HT-29 (cell line): ENCODE measurements at regions not wholly inside any gene's neighbourhood (a gene's known extent, or its start where the extent isn't known, plus 50 kb on each side); places are given as distances from the start of the nearest gene placed in this dataset.

Experiments
- DNase-seq: peaks from one replicate; pipeline ENCODE4 v3.0.0-alpha.2; 2015; ENCODE audit warnings: low spot score

- DNase-seq = no peak
Observed at GRCh38 chr15:46644501-46645481, 1010.0 kb downstream of the SQOR start.

DNA sequence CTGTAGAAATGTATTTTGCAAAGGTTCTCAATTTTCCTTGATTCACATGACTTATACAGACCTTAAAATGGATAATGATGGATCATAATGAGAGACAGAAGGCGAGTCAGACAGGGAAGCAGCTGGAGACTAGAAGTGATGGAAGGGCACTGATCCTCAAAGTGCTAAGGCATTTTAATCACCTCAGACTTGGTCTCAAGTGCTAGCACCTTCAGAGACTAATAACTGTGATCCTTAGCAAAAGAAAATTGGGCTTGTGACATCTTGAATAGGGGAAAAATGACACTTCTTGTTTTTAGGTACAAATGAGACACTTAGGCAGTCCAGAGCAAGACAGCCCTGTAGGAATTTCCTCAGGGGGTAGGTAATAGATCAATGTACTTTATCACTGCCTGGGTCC is 1011.7 kb downstream of the SQOR start:
- DNase-seq = no peak

- no peak for DNase-seq
Observed at GRCh38 chr15:46647046-46647445, 1012.2 kb downstream of the SQOR start.

- DNase-seq = no peak
Observed at GRCh38 chr15:46652266-46652665, 1017.4 kb downstream of the SQOR start.

DNA sequence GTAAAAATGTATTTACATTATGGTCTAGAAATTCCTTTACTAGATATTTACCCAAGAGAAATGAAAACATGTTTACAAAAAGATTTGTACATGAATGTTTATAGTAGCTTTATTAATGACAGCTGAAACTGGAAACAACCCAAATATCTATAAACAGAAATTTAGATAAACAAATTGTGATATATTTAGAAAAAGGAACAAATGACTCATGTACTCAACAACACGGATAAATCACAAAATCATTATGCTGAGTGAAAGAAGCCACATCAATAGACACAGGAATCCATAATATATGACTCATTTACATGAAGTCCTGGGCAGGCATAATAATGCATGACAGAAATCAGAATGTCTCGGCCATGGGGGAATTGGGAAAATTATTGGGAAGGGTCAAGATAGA is 1020.2 kb downstream of the SQOR start:
- no peak for DNase-seq

DNA sequence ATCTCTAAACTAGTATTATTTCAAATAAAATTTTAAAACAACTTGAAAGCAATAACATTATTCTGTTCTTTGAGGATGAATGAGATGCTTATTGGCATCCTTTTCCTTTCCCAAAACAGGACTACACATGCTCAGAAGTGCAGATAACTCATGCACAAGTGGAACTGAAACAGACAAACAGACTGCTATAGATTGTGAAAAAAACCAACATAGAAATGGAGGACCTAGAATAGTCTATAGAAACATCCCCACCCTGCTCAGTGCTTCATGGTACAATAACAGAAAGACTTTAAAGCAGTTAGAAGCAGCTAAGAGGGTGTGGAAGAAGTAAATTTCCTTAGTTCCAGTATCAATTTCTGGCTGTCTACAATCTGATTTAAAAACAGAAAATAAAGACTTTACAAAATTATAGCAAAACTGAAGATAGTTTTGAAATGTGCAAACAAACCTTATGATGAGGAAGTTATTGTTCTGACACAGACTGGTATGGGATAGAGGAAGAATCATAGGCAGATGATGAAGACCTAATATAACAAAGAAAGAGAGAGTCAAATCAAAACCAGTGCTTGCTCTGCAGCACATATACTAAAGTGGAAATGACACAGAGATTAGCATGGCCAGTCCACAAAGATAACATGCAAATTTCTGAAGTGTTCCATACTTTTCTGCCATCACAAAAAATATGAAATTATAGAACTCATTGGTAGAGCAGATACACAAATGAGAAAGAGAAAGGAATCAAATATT is 1025.4 kb downstream of the SQOR start:
- no peak for DNase-seq

DNA sequence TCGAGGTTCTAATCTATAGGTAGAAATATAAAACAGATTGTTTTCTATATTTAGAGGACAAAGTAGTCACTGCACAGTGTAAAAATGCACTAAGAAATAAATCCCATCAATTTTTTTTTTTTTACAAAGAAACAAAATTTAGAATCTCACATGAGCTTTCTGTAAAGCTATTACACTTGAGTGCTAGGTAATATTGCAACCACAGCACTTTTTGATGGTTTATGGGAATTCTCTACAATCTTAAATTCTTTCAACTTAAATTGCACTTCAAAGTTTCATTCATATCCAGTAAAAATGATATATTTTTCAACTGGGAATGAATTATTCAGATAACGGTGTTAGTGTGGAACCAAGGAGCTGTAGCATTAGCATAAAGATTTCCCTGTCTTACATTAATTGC is 1035.4 kb downstream of the SQOR start:
- no peak for DNase-seq

GRCh38 chr15:46671336-46671735 is 1036.5 kb downstream of the SQOR start:
- DNase-seq = no peak

GRCh38 chr15:46672041-46672440 is 1037.2 kb downstream of the SQOR start:
- DNase-seq = no peak

DNA sequence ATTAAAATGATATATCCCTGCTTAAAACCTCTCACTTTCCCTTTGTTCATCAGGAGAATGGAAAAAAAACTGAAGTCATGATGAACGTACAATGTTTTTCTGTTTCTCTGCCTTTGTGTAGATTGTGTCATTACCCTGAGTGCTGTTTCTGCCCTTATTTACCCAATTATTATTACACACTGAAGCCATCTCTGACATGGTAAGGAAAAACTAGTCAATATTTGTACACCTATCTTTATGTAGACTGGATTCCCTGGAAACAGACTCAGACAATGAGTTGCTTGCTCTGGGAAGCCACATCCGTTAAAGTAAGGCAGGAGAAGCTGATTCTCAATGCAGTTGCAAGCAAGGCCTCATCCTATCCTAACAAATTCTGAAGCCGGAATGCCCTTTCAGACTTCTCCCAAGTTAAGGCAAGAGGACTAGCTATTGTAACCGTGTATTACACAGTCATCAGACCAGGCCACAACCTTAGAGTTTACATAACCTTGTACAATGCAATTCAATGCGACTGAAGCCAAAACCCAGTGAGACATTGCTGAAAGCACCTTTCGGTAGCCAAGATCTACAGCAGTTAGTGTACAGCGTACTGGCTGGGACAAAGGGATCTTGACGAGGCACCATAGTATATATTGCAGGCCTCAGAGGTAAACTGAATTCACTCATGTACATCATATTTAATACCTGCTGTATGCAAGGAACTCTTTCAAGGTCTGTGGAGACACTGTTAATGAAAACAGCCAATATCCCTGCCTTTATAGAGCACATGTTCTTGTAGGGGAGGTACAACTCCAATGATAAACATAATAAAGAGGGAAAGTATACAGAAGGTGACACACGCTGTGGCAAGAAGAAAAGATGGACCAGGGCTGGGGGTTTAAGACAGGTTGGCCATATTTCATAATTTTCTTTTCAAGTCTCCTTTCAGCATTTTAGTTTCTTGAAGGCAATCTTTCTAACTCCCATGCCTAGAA is 1040.8 kb upstream of the SEMA6D start:
- DNase-seq = no peak

DNA sequence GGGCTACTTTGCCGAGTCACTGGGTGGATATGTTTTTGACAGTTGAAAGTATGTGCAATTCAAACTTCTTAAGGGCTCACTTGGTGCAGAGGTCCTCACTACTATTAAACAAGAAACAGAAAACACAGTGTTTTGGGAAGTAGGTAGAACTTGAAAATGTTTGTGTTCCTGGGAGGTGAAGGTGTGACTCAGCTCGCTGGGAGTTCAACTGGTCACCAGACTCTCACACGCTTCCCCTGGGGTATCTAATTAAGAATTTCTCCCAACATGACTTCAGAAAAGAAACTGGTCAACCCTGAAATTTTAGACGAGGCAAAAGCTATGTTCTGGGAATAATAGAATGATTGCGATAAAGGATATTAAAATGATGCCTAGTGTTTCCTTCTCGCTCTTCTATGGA is 1039.8 kb upstream of the SEMA6D start:
- DNase-seq = no peak

DNA sequence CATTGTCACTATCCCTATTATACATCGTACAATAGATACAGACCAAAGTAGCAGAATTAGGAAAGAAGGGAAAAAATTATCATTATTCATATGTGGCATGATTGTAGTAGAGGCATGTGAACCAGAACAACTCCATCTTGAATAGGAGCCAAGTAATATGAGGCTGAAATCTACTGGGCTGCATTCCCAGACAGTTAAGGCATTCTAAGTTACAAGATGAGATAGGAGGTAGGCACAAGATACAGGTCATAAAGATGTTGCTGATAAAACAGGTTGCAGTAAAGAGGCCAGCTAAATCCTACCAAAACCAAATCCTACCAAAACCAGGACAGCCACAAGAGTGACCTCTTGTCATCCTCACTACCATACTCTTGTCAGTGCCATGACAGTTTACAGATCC is 1035.4 kb upstream of the SEMA6D start:
- no peak for DNase-seq

- DNase-seq = no peak
Observed at GRCh38 chr15:46682969-46683791, 1034.1 kb upstream of the SEMA6D start.

GRCh38 chr15:46685096-46685495 is 1032.2 kb upstream of the SEMA6D start:
- DNase-seq = no peak

GRCh38 chr15:46685681-46686080 is 1031.6 kb upstream of the SEMA6D start:
- no peak for DNase-seq

GRCh38 chr15:46696281-46696680 is 1021.0 kb upstream of the SEMA6D start:
- no peak for DNase-seq

- DNase-seq = no peak
Observed at GRCh38 chr15:46701346-46701745, 1016.0 kb upstream of the SEMA6D start.

DNA sequence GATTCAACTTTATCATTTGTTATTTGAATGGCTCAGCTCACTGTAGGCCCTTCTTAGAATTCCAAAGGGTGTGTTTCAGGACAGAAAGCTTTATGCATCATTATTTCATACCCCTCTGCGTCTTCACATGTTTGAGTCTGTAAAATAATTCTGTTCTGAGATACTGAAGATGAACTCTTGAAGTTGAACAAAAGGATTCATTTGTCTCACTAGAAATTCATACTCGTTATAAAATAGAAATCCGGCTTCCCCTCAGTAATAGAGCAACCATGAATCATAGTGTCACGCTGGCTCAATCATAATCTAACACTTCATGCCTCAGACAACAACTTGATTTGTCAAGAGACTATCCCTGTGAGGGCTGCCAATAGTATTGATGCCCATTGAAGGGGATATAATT is 1015.4 kb upstream of the SEMA6D start:
- no peak for DNase-seq

DNA sequence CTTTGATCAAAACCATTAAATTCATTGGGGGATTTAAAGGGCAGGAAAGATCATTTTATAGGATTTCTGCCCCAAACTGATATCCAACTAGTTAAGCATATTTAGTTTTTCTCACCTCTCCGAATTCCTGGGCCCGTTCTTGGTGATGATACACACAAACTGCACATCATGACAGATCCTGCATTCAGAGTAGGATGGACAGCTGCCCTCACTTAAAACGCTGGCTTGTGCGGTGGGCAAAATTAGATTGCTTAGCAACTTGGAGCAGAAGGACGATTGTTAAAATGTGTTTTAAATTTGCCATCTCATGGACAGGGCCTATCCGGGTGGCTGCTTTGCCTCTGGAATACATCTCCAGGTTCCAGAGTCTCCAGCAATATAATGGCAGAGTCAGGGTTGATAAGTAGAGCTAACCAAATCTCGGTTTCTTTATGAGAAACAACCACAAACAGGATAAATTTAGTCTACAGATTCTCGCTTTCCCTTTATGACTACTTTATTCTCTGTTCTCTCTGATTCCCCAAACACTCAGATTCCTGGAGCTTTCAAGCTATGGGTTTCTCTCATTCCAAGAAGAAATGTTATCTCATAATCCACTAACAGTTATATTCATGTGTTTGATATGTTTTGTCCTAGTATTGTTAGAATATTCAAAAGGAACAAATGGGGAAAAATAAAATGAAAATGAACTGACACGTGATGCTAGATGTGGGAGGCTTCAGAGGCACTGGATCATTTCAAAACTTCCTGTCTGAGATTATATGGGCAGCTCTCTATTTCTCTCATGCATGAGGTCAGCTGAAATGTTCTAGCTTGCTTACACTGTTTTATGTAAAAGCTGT is 1014.1 kb upstream of the SEMA6D start:
- no peak for DNase-seq
